ENCODE measurements at regions not wholly inside any gene's neighbourhood (a gene's known extent, or its start where the extent isn't known, plus 50 kb on each side); places are given as distances from the start of the nearest gene placed in this dataset.

DNA sequence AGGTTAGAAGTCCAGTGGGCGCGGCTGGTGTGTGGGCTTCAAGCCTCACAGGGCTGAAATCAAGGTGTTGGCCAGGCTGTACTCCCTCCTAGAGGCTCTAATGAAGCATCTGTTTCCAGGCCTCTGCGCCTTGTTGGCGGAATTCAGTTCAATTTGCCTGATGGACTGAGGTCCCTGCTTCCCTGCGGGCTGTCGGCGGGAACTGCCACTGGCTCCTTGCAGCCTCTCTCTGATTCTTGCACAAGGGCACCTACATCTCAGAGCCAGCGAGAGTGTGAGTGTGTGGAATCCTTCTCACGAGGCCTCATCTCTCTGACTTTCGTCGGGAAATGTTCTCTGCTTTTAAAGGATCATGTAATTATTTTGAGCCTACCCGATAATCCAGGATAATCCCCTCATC lies 128.6 kb downstream of the DLEU7 start:
- Histone ChIP-seq H3K9ac (ENCODE audit: low read depth, low read length) (no peak overlapping the region), H3K36me3 (ENCODE audit: insufficient read depth, low read length) (no peaks in the 10 kb centered on the region), H3K9me3 (ENCODE audit: insufficient read depth, low read depth, low read length) (no peaks in the 10 kb centered on the region), H3K4me1 (ENCODE audit: insufficient read depth, low read length) (no peaks in the 10 kb centered on the region), H3K27ac (ENCODE audit: low read depth, low read length) (no peak overlapping the region), H3K27me3 (ENCODE audit: insufficient read depth, low read length) (no peaks in the 10 kb centered on the region), H3K4me3 (ENCODE audit: low read length) (no peak overlapping the region)
- 98% methylated on average over 12 of the region's 12 CpGs for WGBS

DNA sequence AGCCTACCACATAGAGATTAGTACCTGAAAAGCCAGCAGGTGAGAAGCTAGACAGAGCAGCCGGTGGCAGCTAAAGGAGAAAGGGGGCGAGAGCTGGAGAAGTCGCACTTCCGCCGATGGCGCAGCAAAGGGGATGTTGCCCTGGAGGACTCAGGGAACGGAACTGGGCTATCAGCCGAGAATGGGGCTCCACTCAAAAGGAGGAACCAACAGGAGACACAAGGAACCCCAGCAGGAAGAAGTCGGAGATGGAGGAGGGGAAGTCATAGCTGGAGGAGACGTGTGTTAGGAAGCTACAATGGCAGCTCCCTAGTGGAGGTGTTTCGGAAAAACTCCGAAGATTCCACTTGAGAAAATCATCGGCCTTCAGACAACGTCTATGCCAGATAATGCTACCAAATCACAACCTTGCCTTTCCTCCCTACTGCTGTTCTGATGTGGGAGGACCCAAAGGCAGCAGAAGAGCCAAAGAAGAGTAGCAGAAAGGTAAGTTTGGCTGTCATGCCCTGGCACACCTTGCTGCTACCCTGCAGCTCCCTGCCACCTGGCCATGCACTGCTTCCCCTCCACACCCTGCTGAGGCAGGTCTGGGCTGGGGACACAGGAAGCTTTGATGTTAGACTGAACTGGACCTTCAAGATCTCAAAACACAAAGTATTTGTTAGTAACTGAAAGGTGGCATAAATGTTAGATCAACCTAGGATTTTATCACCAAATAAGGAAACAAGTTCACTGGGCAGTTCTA lies 127.9 kb downstream of the DLEU7 start:
- Histone ChIP-seq H3K9me3 (ENCODE audit: insufficient read depth, low read depth, low read length) (no peaks in the 10 kb centered on the region), H3K4me3 (ENCODE audit: low read length) (no peak overlapping the region), H3K27ac (ENCODE audit: low read depth, low read length) (no peak overlapping the region), H3K27me3 (ENCODE audit: insufficient read depth, low read length) (no peaks in the 10 kb centered on the region), H3K9ac (ENCODE audit: low read depth, low read length) (no peak overlapping the region), H3K4me1 (ENCODE audit: insufficient read depth, low read length) (no peaks in the 10 kb centered on the region), H3K36me3 (ENCODE audit: insufficient read depth, low read length) (no peaks in the 10 kb centered on the region)
- 90% methylated on average over 14 of the region's 14 CpGs for WGBS

DNA sequence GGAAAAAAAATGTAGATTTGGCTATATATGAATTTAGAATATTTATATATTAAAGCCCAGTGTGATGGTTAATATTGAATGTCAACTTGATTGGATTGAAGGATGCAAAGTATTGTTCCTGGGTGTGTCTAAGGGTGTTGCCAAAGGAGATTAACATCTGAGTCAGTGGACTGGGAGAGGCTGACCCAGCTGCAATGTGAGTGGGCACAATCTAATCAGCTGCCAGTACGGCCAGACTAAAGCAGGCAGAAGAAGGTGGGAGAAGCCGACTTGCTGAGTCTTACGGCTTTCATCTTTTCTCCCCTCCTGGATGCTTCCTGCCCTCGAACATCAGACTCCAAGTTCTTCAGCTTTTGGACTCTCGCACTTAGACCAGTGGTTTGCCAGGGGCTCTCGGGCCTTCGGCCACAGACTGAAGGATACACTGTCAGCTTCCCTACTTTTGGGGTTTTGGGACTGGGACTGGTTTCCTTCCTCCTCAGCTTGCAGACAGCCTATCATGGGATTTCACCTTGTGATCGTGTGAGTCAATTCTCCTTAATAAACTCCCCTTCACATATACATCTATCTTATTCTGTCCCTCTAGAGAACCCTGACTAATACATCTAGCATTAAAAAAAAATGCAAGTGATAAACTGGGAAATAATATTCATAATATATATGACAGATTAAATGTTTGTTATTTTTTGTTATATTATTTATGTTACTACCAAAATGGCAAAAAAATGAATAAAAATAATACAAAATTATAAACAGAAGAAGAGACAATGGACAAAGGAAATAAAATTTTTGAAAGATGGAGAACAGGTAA lies 122.4 kb downstream of the DLEU7 start:
- no peaks in the 10 kb centered on the region for H3K4me1 ChIP-seq (ENCODE audit: insufficient read depth, low read length)
- no peak overlapping the region for H3K27ac ChIP-seq (ENCODE audit: low read depth, low read length)
- no peak overlapping the region for H3K4me3 ChIP-seq (ENCODE audit: low read length)
- no peaks in the 10 kb centered on the region for H3K9me3 ChIP-seq (ENCODE audit: insufficient read depth, low read depth, low read length)
- no peak overlapping the region for H3K9ac ChIP-seq (ENCODE audit: low read depth, low read length)
- WGBS: 94% methylated on average over 8 of the region's 8 CpGs
- no peaks in the 10 kb centered on the region for H3K27me3 ChIP-seq (ENCODE audit: insufficient read depth, low read length)
- H3K36me3 ChIP-seq (ENCODE audit: insufficient read depth, low read length): no peaks in the 10 kb centered on the region

DNA sequence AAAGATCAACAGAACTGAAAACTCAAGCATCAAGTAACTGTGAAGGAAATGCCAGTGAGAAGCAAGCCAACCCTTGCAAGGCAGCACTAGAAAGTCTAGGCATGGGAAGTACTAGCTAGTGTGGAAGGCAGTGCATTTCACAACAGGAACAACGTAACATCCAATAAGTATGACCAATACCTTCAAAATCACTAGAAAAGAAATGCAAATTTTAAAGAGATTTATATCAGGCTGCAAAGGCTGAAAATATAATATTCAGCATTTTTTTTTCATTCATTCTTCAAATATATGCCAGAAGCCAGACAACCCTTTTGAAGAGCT lies 121.9 kb downstream of the DLEU7 start:
- H3K27me3 ChIP-seq (ENCODE audit: insufficient read depth, low read length): no peaks in the 10 kb centered on the region
- no peaks in the 10 kb centered on the region for H3K4me1 ChIP-seq (ENCODE audit: insufficient read depth, low read length)
- H3K4me3 ChIP-seq (ENCODE audit: low read length): no peak overlapping the region
- no peak overlapping the region for H3K9ac ChIP-seq (ENCODE audit: low read depth, low read length)
- no CpG with 5 or more reads among the region's 1 CpG for WGBS
- no peaks in the 10 kb centered on the region for H3K36me3 ChIP-seq (ENCODE audit: insufficient read depth, low read length)
- no peak overlapping the region for H3K27ac ChIP-seq (ENCODE audit: low read depth, low read length)
- no peaks in the 10 kb centered on the region for H3K9me3 ChIP-seq (ENCODE audit: insufficient read depth, low read depth, low read length)

DNA sequence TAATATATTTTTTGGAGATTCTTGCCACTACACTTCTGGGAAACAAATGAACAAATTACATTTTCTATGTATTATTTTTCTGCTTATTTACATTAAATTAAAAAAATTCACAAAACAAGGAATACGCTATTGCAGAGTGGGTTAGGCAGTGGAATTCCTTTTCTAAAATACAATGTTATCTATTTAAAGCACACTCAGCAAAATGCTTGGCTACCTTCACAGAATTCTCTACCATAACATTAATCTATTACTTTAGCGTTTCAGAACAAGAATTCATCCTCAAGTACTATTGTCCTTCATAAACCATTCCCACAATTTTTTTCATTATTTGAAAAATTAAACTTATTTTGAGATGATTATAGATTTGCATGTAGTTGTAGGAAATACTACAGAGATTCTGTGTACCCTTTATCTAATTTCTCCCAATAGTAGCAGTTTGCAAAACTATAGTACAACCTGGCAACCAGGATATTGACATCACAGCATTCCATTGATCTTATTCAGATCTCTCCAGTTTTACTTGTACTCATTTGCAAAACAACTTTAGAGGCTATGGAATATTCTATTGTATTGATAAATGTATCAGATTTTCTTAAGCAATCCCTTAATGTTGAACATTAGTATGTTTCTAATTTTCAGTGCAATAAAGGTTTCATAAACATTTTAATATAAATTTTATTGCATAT lies 120.9 kb downstream of the DLEU7 start:
- Histone ChIP-seq H3K27ac (ENCODE audit: low read depth, low read length) (no peak overlapping the region), H3K36me3 (ENCODE audit: insufficient read depth, low read length) (no peaks in the 10 kb centered on the region), H3K4me1 (ENCODE audit: insufficient read depth, low read length) (no peaks in the 10 kb centered on the region), H3K4me3 (ENCODE audit: low read length) (no peak overlapping the region), H3K9ac (ENCODE audit: low read depth, low read length) (no peak overlapping the region), H3K9me3 (ENCODE audit: insufficient read depth, low read depth, low read length) (no peaks in the 10 kb centered on the region), H3K27me3 (ENCODE audit: insufficient read depth, low read length) (no peaks in the 10 kb centered on the region)
- WGBS: 91% methylated on average over 1 of the region's 2 CpGs

DNA sequence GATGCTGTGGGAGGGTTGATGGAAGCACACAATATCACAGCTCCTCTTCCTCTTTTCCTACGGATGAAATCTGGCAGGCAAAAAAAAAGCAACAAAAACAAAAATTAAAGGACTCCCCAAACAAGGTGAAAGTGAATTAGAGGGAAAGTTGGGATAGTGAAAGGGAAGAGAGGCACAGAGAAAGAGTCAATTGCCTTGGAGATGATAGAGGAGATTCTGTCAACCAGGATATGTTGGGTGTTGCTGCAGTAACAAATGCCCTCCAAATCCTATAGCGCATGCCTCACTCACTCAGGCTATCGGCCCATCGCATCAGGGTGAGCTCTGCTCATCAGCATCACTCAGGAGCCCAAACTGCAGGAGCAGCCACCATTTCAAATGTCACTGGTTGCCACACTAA lies 119.1 kb downstream of the DLEU7 start:
- Histone ChIP-seq H3K4me3 (ENCODE audit: low read length) (no peak overlapping the region), H3K4me1 (ENCODE audit: insufficient read depth, low read length) (no peaks in the 10 kb centered on the region), H3K9me3 (ENCODE audit: insufficient read depth, low read depth, low read length) (peaks cover 5% of the 10 kb centered on the region; the same call in 1 of the 2 replicates), H3K27me3 (ENCODE audit: insufficient read depth, low read length) (no peaks in the 10 kb centered on the region), H3K36me3 (ENCODE audit: insufficient read depth, low read length) (no peaks in the 10 kb centered on the region), H3K27ac (ENCODE audit: low read depth, low read length) (no peak overlapping the region), H3K9ac (ENCODE audit: low read depth, low read length) (no peak overlapping the region)
- WGBS: 96% methylated on average over 3 of the region's 4 CpGs

DNA sequence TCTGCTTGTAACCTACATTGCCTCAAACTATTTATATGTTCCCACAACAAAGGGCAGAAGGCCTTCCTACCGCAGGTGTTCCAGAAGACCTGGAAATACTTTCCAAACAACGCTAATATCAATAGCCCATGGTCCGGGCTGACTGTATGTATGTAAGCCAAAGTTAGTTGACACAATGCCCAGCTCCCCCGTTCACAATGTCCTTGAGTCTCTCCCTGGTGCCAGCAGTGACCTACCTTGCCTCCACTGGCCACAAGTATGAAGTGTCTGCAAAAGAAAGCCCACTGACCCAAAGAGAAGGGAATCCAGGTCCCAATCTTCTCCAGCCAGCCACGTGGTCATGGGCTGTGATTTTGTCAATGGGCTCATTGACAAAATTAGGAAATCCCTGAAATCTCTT lies 118.6 kb downstream of the DLEU7 start:
- Histone ChIP-seq H3K27me3 (ENCODE audit: insufficient read depth, low read length) (no peaks in the 10 kb centered on the region), H3K4me3 (ENCODE audit: low read length) (no peak overlapping the region), H3K27ac (ENCODE audit: low read depth, low read length) (no peak overlapping the region), H3K4me1 (ENCODE audit: insufficient read depth, low read length) (no peaks in the 10 kb centered on the region), H3K9me3 (ENCODE audit: insufficient read depth, low read depth, low read length) (peaks cover 6% of the 10 kb centered on the region; the same call in 1 of the 2 replicates), H3K9ac (ENCODE audit: low read depth, low read length) (no peak overlapping the region), H3K36me3 (ENCODE audit: insufficient read depth, low read length) (no peaks in the 10 kb centered on the region)
- WGBS: 95% methylated on average over 5 of the region's 5 CpGs

DNA sequence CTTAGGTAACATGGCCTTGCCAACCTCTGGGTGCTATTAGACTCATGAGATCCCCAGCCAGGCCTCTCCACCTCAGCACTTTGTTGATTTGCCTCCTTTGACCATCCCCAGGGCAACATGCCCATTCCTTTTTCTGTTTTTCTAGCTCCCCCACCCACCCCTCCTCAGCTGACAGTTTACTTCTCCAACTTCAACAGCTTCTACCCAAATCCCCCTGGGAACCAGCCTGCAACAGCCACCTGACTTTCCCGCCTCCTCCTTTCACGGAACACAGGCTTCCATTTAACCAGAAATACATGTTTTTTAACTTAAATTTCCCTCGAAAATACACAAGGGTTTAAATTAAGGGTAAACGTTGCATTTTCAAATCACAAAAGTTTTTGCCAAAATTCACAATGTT lies 117.3 kb downstream of the DLEU7 start:
- Histone ChIP-seq H3K36me3 (ENCODE audit: insufficient read depth, low read length) (no peaks in the 10 kb centered on the region), H3K4me1 (ENCODE audit: insufficient read depth, low read length) (no peaks in the 10 kb centered on the region), H3K27ac (ENCODE audit: low read depth, low read length) (no peak overlapping the region), H3K9me3 (ENCODE audit: insufficient read depth, low read depth, low read length) (peaks cover 19% of the 10 kb centered on the region), H3K27me3 (ENCODE audit: insufficient read depth, low read length) (no peaks in the 10 kb centered on the region), H3K4me3 (ENCODE audit: low read length) (no peak overlapping the region), H3K9ac (ENCODE audit: low read depth, low read length) (no peak overlapping the region)
- WGBS: 87% methylated on average over 4 of the region's 4 CpGs

DNA sequence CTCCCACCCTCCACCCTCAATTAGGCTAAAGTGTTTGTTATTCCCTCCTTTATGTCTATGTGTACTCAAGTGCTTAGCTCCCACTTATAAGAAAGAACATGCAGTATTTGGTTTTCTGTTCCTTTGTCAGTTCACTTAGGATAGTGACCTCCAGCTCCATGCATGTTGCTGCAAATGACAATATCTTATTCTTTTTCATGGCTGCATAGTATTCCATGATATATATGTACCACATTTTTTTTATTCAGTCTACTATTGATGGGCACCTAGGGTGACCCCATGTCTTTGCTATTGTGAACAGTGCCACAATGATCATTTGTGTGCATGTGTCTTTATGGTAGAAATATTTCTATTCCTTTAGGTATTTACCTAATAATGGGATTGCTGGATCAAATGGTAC lies 114.3 kb downstream of the DLEU7 start:
- Histone ChIP-seq H3K4me1 (ENCODE audit: insufficient read depth, low read length) (no peaks in the 10 kb centered on the region), H3K27me3 (ENCODE audit: insufficient read depth, low read length) (no peaks in the 10 kb centered on the region), H3K27ac (ENCODE audit: low read depth, low read length) (no peak overlapping the region), H3K4me3 (ENCODE audit: low read length) (no peak overlapping the region), H3K9ac (ENCODE audit: low read depth, low read length) (no peak overlapping the region), H3K36me3 (ENCODE audit: insufficient read depth, low read length) (no peaks in the 10 kb centered on the region), H3K9me3 (ENCODE audit: insufficient read depth, low read depth, low read length) (peaks cover 20% of the 10 kb centered on the region)

DNA sequence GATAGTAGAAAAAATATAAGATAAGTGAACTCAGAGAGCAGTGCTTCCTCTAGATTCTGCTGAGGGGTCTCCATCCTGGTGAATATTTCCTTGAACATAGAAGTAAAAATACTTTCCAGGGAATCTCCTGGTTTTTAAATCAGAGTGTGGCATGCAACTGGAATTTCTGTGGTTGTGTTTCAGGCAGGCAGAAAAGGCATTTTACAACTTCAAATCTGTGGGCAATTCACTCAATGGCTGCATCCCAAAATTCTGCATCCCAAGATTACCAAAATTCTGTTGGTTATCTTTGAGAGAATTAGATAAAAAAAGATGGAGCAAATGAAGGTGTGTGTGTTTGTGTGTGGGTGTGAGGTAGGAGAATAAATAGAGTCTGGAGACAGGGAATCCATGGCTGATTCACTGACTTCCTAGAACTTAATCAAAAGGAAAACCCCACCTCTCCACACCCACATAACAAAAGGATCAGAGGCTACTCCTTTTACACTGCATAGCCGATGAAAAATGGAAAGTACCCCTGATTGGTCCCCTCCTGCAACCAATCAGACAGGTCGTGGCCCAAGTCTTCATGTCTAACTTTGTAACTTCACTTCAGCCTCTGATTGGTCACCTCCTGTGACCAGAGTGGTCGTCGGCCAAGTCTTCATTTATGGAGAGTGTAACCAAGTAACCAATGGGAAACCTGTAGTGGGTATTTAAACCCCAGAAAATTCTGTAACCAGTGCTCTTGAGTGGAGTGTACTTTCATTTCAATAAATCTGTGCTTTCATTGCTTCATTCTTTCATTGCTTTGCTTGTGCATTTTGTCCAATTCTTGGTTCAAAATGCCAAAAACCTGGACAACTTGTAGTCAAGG lies 112.8 kb downstream of the DLEU7 start:
- Histone ChIP-seq H3K9me3 (ENCODE audit: insufficient read depth, low read depth, low read length) (peaks cover 20% of the 10 kb centered on the region), H3K9ac (ENCODE audit: low read depth, low read length) (no peak overlapping the region), H3K4me1 (ENCODE audit: insufficient read depth, low read length) (no peaks in the 10 kb centered on the region), H3K36me3 (ENCODE audit: insufficient read depth, low read length) (no peaks in the 10 kb centered on the region), H3K27me3 (ENCODE audit: insufficient read depth, low read length) (no peaks in the 10 kb centered on the region), H3K27ac (ENCODE audit: low read depth, low read length) (no peak overlapping the region), H3K4me3 (ENCODE audit: low read length) (no peak overlapping the region)
- 92% methylated on average over 4 of the region's 4 CpGs for WGBS

DNA sequence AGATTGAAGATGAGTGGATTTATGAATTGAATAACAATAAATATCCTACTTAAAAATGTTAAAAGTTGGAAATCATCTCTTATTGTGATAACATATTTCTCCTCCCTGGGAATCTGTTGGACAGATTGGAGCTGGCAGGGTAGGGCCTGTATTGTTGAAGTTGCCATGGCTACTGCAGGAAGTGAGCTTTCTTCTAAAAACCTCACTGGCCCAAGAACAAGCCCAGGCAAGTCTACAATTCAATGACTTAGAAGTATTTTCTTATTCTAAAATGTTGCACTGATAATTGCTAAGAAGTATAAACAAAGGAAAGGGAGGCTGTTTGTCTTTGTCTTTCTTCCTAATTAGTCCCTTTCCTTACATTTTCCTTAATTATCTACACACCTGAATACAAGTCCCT lies 112.1 kb downstream of the DLEU7 start:
- H3K36me3 ChIP-seq (ENCODE audit: insufficient read depth, low read length): no peaks in the 10 kb centered on the region
- no peak overlapping the region for H3K4me3 ChIP-seq (ENCODE audit: low read length)
- H3K27me3 ChIP-seq (ENCODE audit: insufficient read depth, low read length): no peaks in the 10 kb centered on the region
- no peaks in the 10 kb centered on the region for H3K4me1 ChIP-seq (ENCODE audit: insufficient read depth, low read length)
- no peak overlapping the region for H3K9ac ChIP-seq (ENCODE audit: low read depth, low read length)
- H3K9me3 ChIP-seq (ENCODE audit: insufficient read depth, low read depth, low read length): peaks cover 20% of the 10 kb centered on the region
- no peak overlapping the region for H3K27ac ChIP-seq (ENCODE audit: low read depth, low read length)
